ENCODE measurements at regions not wholly inside any gene's neighbourhood (a gene's known extent, or its start where the extent isn't known, plus 50 kb on each side); places are given as distances from the start of the nearest gene placed in this dataset.

GRCh38 chr1:4017636-4018365, 117.7 kb upstream of the C1orf174 start:
- no peak for DNase-seq

- no peak for DNase-seq
These were observed 118.5 kb upstream of the C1orf174 start for GRCh38 chr1:4018466-4019146.

- no peak for DNase-seq
These were observed 119.1 kb upstream of the C1orf174 start for GRCh38 chr1:4019147-4019521.

- no peak for DNase-seq
These were observed 119.7 kb upstream of the C1orf174 start for GRCh38 chr1:4019606-4020331.

GRCh38 chr1:4020449-4020848, 120.4 kb upstream of the C1orf174 start:
- DNase-seq: no peak

- DNase-seq: no peak
These were observed 121.3 kb upstream of the C1orf174 start for GRCh38 chr1:4021136-4021973.

- DNase-seq: no peak
These were observed 121.8 kb upstream of the C1orf174 start for GRCh38 chr1:4021974-4022268.

- DNase-seq: no peak
These were observed 122.6 kb upstream of the C1orf174 start for GRCh38 chr1:4022715-4023114.

- DNase-seq: no peak
These were observed 123.6 kb upstream of the C1orf174 start for GRCh38 chr1:4023678-4024077.

GRCh38 chr1:4024811-4025210, 124.7 kb upstream of the C1orf174 start:
- DNase-seq: no peak

GRCh38 chr1:4025752-4026151, 125.7 kb upstream of the C1orf174 start:
- DNase-seq: no peak

GRCh38 chr1:4027008-4027407, 126.9 kb upstream of the C1orf174 start:
- DNase-seq: no peak

GRCh38 chr1:4027492-4028138, 127.5 kb upstream of the C1orf174 start:
- DNase-seq: no peak

- DNase-seq: no peak
These were observed 128.0 kb upstream of the C1orf174 start for GRCh38 chr1:4028139-4028501.

GRCh38 chr1:4029376-4029775, 129.3 kb upstream of the C1orf174 start:
- DNase-seq: no peak

GRCh38 chr1:4032571-4032970, 132.5 kb upstream of the C1orf174 start:
- no peak for DNase-seq

- no peak for DNase-seq
These were observed 133.1 kb upstream of the C1orf174 start for GRCh38 chr1:4033129-4033676.

GRCh38 chr1:4033713-4034112, 133.6 kb upstream of the C1orf174 start:
- DNase-seq: no peak

GRCh38 chr1:4034318-4034887, 134.3 kb upstream of the C1orf174 start:
- no peak for DNase-seq

- no peak for DNase-seq
These were observed 144.9 kb upstream of the C1orf174 start for GRCh38 chr1:4044967-4045366.

GRCh38 chr1:4045397-4046010, 145.4 kb upstream of the C1orf174 start:
- no peak for DNase-seq

Measured in activated naive CD4-positive, alpha-beta T cell treated with anti-CD3 and anti-CD28 coated beads, Interleukin-2, amount 50 U/mL, for 16 hours (primary cell).